ENCODE measurements at regions not wholly inside any gene's neighbourhood (a gene's known extent, or its start where the extent isn't known, plus 50 kb on each side); places are given as distances from the start of the nearest gene placed in this dataset.

- no peaks in the 10 kb centered on the region for H3K79me2 ChIP-seq (ENCODE audit: control insufficient read depth, insufficient read depth, low read length)
- H3K4me2 ChIP-seq (ENCODE audit: extremely low read depth, insufficient read depth, low read length): no peak overlapping the region
- H3K27ac ChIP-seq (ENCODE audit: insufficient read depth, low read length): no peak overlapping the region
- H4K20me1 ChIP-seq (ENCODE audit: control insufficient read depth, extremely low read depth, insufficient read depth, low read length): no peaks in the 10 kb centered on the region
- H3K4me3 ChIP-seq (replicated peaks in 1 of 4; ENCODE audit: control extremely low read depth in 1 of 4, insufficient read depth in 1 of 4, low read depth in 3 of 4, low read length in 4 of 4): no peak overlapping the region
- H2AFZ ChIP-seq (ENCODE audit: low read length): no peak overlapping the region
- H3K4me1 ChIP-seq (ENCODE audit: control insufficient read depth, extremely low read depth, insufficient read depth, low read length): no peaks in the 10 kb centered on the region
- H3K36me3 ChIP-seq (ENCODE audit: control insufficient read depth, insufficient read depth, low read length): no peaks in the 10 kb centered on the region
- no peaks in the 10 kb centered on the region for H3K9me3 ChIP-seq (ENCODE audit: control insufficient read depth, insufficient read depth, low read depth, low read length)
- TF ChIP-seq EZH2 (IDR thresholded peaks at IDR 0.05; ENCODE audit: low read length, missing control alignments) (no peak), CTCF (conservative IDR thresholded peaks at IDR 0.05 in 1 of 2, IDR thresholded peaks at IDR 0.05 in 1 of 2; ENCODE audit: low read depth in 1 of 2, low read length in 2 of 2) (no peak)
- H3K27me3 ChIP-seq (ENCODE audit: control insufficient read depth, insufficient read depth, low read length): no peaks in the 10 kb centered on the region
- no peak overlapping the region for H3K9ac ChIP-seq (ENCODE audit: insufficient read depth, low read length)
- no peak for DNase-seq (ENCODE audit: low read depth in 2 of 2)
These were observed 182.0 kb upstream of the PPP1R26 start for GRCh38 chr9:135297456-135298075.

- Histone ChIP-seq H3K27ac (ENCODE audit: insufficient read depth, low read length) (no peak overlapping the region), H3K9ac (ENCODE audit: insufficient read depth, low read length) (no peak overlapping the region), H3K9me3 (ENCODE audit: control insufficient read depth, insufficient read depth, low read depth, low read length) (no peaks in the 10 kb centered on the region), H3K79me2 (ENCODE audit: control insufficient read depth, insufficient read depth, low read length) (no peaks in the 10 kb centered on the region), H4K20me1 (ENCODE audit: control insufficient read depth, extremely low read depth, insufficient read depth, low read length) (no peaks in the 10 kb centered on the region), H3K27me3 (ENCODE audit: control insufficient read depth, insufficient read depth, low read length) (no peaks in the 10 kb centered on the region), H3K4me2 (ENCODE audit: extremely low read depth, insufficient read depth, low read length) (no peak overlapping the region), H2AFZ (ENCODE audit: low read length) (no peak overlapping the region), H3K4me3 (replicated peaks in 1 of 4; ENCODE audit: control extremely low read depth in 1 of 4, insufficient read depth in 1 of 4, low read depth in 3 of 4, low read length in 4 of 4) (no peak overlapping the region), H3K4me1 (ENCODE audit: control insufficient read depth, extremely low read depth, insufficient read depth, low read length) (no peaks in the 10 kb centered on the region), H3K36me3 (ENCODE audit: control insufficient read depth, insufficient read depth, low read length) (no peaks in the 10 kb centered on the region)
- TF ChIP-seq CTCF (conservative IDR thresholded peaks at IDR 0.05 in 1 of 2, IDR thresholded peaks at IDR 0.05 in 1 of 2; ENCODE audit: low read depth in 1 of 2, low read length in 2 of 2) (no peak), EZH2 (IDR thresholded peaks at IDR 0.05; ENCODE audit: low read length, missing control alignments) (no peak)
- no peak for DNase-seq (ENCODE audit: low read depth in 2 of 2)
These were observed 180.4 kb upstream of the PPP1R26 start for GRCh38 chr9:135299239-135299590.

GRCh38 chr9:135299651-135300345 lies 179.8 kb upstream of the PPP1R26 start:
- no peak for TF ChIP-seq CTCF (conservative IDR thresholded peaks at IDR 0.05 in 1 of 2, IDR thresholded peaks at IDR 0.05 in 1 of 2; ENCODE audit: low read depth in 1 of 2, low read length in 2 of 2)
- TF ChIP-seq EZH2 (IDR thresholded peaks at IDR 0.05; ENCODE audit: low read length, missing control alignments): no peak
- Histone ChIP-seq H3K79me2 (ENCODE audit: control insufficient read depth, insufficient read depth, low read length) (no peaks in the 10 kb centered on the region), H3K4me1 (ENCODE audit: control insufficient read depth, extremely low read depth, insufficient read depth, low read length) (no peaks in the 10 kb centered on the region), H3K9ac (ENCODE audit: insufficient read depth, low read length) (no peak overlapping the region), H3K4me2 (ENCODE audit: extremely low read depth, insufficient read depth, low read length) (no peak overlapping the region), H3K9me3 (ENCODE audit: control insufficient read depth, insufficient read depth, low read depth, low read length) (no peaks in the 10 kb centered on the region), H3K27ac (ENCODE audit: insufficient read depth, low read length) (no peak overlapping the region), H2AFZ (ENCODE audit: low read length) (no peak overlapping the region), H3K36me3 (ENCODE audit: control insufficient read depth, insufficient read depth, low read length) (no peaks in the 10 kb centered on the region), H3K4me3 (replicated peaks in 1 of 4; ENCODE audit: control extremely low read depth in 1 of 4, insufficient read depth in 1 of 4, low read depth in 3 of 4, low read length in 4 of 4) (no peak overlapping the region), H3K27me3 (ENCODE audit: control insufficient read depth, insufficient read depth, low read length) (no peaks in the 10 kb centered on the region), H4K20me1 (ENCODE audit: control insufficient read depth, extremely low read depth, insufficient read depth, low read length) (no peaks in the 10 kb centered on the region)
- no peak for DNase-seq (ENCODE audit: low read depth in 2 of 2)
